Activated T-cell treated with anti-CD3 and anti-CD28 coated beads, Interleukin-2, amount 50 U/mL, for 48 hours (primary cell): ENCODE measurements at regions not wholly inside any gene's neighbourhood (a gene's known extent, or its start where the extent isn't known, plus 50 kb on each side); places are given as distances from the start of the nearest gene placed in this dataset.
"Not testable (repeated sequence)": the region's sequence is repeated elsewhere in the genome, so short reads cannot be mapped to it uniquely, and the experiment has no call there.

Source experiments
- DNase-seq, 2 experiments: peaks; one replicate each; pipeline ENCODE4 v3.0.0-alpha.2; 2020

DNA sequence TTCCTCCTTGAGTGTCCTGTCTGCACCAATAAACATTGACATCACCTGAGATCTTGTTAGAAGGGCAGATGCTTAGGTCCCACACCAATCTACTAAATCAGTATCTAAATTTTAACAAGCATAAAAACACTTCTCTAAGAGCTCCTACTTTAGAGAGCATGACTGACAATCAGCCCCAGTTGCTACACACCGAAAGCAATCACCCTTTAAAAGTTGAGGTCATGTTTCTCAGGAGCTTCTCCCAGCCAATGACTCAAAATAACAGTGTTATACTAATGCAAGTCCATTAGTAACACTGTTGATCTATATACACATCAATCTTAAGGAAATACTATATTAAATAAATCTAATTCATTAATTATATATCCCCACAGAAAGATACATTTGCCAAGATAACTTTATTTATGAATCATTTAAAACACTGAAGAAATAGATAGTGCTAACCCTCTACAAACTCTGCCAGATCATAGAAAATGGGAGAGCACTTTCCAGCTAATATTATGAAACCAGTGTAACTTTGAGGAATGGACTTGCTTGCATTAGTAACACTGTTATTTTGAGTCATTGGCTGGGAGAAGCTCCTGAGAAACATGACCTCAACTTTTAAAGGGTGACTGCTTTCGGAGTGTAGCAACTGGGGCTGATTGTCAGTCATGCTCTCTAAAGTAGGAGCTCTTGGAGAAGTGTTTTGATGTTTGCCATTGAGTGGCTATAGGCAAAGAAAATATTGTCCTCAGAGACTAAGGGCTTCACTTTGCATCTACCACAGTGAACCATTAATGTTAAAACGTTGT lies 109.8 kb upstream of the HDX start:
- no peak for DNase-seq

DNA sequence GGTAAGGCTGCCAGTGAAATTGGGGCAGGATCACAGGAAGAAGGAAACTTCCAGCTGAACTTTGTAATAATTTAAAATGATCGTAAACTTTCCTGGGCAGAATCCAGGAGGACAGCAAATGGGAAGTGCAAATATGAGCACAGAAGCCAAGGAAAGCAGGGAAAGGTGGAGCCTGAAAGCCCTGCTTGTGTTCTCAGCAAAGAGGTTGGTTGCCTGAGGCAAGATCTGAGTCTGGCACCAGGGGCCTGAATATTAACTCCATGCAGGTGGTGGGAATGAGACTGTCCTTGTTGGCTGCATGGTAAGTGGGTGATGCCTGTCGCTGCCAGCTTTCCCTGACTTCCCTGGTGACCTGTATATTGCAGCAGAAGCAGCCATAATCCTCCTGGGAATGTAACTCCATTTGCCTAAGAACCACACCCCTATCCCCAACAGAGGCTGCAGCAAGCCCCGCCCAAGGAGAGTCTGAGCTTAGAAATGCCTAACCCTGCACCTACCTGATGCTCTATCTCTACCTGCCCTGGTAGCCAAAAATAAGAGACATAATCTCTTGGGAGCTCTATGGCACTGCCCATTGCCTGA lies 132.0 kb upstream of the HDX start:
- no peak for DNase-seq

DNA sequence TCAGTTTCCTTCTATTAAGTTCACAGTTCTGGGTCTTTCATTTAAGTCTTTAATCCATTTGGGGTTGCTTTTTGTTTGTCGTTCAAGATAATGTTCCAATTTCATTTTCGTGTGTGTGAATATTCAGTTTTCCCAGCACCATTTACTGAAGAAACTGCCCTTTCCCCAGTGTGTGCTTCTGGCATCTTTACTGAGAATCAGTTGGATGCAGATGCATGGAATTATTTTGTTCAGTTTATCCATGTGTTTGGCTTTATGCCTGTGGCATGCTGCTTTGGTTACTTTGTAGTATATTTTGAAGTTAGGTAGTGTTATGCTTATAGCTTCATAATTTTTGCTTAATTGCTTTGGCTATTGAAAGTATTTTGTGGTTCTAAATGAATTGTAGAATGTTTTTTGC lies 163.8 kb upstream of the HDX start:
- DNase-seq, result no peak

DNA sequence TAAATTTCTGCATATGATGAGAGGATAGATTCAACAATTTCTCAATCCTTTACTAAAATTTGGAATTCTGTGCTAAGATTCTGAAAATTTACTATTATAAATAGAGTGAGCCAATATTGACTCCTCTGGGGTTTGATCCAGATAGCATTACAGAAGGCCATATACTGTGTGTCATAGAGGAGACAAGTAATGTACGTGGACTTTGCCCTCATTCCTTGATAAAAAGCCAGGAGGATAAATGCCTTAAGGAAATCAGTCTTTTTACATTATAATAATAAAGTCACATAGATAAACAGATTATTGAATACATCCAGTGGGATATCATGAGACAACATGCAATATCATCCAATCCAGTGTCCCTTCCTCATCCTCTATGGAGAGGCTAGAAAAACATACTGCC lies 188.0 kb upstream of the HDX start:
- no peak for DNase-seq

DNA sequence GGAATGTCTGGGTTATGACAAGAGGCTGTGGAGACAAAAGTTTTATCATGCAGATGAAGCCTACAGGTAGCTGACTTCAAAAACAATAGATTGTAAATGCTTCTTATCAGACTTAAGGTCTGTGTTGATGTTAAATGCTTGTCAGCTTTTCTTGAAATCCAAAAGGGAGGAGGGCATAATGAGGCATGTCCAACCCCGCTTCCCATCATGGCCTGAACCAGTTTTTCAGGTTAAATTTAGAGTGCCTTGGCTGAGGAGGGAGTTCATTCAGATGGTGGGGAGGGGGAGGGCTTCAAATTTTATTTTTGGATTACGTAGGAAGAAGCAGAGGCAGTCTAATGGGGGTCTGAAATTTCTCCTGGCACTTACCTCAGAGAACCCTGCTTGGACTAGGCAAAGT lies 207.7 kb upstream of the HDX start:
- no peak for DNase-seq

DNA sequence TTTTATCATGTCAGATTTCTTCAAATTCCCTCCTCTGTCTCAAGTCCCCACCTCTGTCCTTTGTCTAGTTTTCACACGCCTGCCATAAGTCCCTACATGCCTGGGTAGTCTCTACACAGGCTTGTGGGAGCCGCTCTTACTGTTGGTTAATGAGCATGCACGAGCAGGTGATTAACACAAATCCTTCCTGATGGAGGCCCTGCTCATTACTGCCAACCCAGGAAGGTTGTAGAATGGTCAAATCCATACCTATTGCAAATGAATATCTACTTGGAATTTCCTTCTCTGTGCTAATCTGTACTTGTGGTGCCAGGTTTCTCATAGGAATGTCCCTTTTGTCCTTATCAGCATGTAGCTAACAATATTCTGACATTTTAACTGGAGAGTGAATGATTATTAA lies 208.4 kb upstream of the HDX start:
- DNase-seq, result no peak

DNA sequence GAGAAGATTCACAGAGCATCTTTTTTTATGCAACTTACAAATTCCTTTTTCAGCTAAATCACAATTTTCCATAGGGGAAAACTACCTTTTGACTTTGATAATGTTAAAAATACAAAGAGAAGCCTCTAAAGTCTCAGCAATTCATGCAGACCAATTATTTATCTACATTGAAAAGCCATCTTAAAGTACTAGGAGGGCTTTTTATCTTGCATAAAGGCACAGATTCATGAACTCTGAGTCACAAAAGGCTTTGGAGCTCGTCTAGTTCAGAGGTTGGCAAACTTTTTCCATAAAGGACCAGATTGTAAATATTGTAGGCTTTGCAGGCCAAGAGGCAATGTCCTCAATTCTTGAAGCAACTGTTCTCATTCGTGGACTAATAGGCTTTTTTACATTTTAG lies 210.4 kb upstream of the HDX start:
- DNase-seq, result no peak

DNA sequence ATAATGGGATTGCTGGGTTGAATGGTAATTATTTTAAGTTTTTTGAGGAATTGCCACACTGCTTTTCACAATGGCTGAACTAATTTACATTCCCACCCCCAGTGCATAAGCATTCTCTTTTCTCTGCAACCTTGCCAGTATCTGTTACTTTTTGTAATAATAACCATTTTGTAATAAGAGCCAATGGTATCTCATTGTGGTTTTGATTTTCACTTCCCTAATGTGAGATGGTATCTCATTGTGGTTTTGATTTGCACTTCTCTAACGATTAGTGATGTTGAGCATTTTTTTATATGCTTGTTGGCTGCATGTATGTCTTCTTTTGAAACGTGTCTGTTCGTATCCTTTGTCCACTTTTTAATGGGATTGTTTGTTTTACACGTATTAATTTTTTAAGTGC lies 213.1 kb upstream of the HDX start:
- DNase-seq, result no peak

DNA sequence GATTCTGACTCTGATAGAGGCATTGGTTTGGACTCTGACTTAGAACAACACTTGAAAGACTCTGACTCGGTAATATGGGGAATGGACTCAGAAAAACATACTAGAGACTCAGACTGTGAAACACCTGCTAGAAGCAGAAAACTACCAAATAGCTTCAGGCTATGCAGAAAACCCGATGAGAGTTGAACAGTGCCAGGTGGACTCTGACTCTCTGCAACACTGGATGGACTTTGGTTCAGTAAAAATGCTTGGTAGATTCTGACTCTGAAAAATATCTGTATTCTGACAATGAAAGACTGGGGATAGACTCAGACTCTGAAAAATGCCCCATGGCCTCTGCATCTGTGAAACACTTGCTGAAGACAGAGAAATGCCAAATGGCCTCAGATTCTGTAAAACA lies 215.1 kb upstream of the HDX start:
- no peak for DNase-seq

DNA sequence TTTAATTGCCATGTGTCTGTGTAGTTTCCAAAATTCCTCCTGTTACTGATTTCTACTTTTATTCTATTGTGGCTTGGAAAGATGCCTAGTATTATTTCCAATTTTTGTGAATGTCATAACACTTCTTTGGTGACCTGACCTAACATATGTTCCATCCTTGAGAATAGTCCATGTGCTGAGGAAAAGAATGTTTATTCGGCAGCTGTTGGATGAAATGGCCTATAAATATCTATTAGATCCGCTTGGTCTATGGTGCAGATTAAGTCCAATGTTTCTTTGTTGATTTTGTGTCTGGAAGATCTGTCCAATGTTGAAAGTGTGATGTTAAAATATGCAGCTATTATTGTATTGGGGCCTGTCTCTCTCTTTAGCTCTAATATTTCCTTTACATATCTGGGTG lies 219.2 kb upstream of the HDX start:
- no peak for DNase-seq

DNA sequence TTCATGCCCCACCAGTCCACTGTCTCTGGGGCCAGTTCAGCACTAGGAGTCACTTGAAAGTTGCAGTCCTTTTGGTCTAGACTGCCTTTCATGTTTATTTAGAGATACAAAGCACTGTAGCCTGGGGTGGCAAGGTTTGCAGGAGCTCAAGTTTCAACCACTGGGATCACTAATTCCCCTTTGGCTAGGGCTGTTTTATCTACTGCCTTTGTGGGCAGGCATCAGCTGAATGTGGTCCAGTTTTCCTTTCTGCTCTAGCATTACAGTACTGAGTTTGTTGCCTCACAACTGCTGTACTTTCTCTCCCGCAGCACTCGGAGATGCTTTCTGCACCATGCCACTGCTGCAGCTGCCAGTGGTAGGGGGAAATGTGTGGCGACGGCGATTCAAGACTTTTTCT lies 222.3 kb upstream of the HDX start:
- DNase-seq, result no peak

DNA sequence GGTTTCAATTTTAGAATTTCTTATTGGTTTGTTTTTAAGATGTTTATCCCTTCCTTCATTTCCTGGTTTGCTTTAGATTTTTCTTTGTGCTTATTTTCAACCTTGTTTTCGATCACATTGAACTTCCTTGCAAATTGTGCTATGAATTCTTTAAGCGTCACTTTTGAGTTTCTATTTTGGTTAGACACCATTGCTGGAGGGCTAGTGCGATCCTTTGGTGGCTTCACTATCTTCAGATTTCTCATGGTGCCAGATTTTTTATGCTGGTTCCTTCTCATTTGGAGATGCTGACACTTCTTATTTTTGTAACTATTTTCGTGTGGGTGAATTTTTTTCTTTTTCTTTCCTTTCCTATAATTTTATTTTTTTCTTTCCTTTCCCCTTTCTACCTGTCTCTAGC lies 227.2 kb upstream of the HDX start:
- DNase-seq, result no peak

DNA sequence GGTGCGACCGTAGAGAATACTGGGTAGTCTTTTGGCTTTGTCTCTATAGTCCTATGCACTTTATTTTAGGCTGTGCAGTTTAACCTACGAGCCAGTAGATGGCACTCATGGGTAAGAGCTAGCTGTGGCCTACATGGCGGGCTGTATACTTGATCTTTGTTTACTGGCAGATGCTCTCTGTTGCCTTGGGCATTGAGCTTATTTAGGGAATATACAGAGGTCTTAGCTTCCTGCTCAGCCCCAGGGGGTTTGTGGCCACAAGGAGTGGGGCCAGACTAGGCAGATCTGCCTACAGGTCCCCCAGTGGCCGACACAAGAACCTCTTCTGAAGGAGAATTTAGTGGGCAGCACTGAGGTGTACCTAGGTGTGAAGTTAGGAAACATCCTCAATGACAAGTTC lies 227.6 kb upstream of the HDX start:
- DNase-seq, result peak; percentile 25 to 35

DNA sequence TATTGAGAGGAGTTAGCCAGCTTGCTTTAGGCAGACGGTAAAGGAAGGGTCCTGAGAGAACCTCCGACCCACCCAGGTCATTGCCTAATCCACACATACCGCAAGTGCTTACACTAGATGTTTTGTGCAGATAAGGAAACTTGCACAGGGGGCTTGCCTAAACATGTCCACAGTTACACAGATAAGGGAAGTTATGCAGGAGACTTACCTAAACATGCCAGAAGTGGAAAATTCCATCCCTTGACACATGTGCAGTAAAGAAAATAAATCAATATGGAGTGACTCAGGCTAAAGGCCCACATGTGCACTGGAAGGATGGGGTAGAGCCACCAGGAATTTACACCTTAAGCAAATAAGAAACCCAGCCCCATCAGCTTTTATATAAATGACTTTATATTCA lies 232.8 kb upstream of the HDX start:
- DNase-seq, result no peak

DNA sequence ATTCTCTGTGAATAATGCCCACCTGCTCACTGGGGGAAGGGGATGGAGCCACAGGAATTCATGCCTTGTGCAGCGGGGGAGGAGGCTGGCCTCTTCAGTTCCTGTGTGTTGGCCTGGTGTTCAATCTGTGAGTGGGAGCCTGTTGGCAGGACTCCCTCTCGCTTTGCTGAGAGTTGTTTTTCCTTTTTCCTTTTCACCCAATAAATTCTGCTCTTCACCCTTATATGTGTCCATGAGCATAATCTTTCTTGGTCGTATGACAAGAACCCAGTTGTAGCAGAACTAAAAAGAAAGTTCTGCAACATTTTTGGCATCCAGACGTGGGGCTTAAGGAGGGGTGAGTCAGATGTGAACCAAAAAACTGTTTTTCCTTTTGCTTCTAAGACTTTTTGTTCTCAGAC lies 235.2 kb upstream of the HDX start:
- DNase-seq, result no peak

DNA sequence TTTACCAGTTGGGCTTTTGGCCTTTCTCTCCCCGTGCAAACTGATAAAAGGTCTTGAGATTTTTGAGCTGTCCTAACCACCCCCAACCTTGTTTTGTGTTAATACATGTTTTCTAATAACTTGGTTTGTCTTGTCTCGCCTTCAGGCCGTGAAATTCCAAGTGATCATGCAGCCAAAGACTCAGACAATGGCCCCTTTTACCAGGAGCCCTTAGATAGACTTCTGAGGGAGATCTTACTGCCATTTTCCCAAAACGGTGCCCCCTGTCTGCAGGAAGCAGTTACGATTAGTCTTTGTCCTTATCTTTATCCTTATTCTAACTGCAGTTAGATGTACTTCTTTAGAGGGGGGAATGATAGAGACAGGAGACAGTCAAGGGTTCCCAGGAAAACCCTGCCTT lies 245.3 kb upstream of the HDX start:
- no peak for DNase-seq

DNA sequence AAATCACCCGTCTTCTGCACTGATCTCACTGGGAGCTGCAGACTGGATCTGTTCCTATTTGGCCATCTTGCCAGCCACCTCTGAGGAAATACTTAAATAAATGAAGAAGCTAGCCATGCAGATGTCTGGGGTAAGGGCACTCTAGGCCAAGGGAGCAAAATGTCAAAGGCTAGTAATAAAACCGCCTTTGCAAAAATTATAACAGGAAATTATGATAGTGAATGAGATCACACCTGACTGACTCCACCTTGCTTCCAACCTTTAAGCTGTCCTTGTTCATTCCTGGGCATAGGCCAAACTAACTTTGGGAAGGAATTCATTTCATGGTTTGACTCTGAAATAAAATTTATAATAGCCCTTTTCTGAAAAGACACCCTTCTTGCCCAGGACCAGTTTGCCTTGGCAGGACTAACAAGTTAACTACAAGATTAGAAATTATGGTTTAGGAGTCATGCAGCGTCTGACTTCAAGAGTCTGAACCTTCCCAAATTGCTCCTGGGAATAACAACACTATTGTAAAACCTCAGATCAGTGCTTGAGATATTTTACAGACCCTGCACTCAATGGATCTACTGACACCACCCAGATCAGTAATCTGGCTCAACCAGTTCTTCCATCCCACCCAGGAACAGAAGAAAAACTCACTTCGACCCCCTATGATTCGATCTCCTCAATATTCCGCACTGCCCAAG lies 246.9 kb upstream of the HDX start:
- DNase-seq, result no peak

DNA sequence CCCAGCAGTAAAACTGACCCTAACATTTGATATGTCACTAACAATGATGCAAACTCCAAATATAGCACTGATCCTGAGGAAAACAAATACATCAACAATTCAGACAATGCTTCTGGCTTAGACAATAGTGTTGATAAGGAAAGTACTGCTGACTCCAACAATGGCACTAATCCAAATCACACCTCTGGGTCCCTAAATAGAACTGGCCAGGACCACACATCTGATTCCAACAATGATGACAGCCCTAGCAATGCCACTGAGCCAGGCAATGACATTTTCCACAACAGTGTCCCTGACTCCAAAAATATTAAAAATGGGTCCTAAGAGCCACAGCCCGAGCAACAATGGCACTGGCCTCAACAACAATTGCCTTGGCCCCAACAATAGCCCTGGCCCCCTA lies 243.1 kb upstream of the APOOL start:
- no peak for DNase-seq

DNA sequence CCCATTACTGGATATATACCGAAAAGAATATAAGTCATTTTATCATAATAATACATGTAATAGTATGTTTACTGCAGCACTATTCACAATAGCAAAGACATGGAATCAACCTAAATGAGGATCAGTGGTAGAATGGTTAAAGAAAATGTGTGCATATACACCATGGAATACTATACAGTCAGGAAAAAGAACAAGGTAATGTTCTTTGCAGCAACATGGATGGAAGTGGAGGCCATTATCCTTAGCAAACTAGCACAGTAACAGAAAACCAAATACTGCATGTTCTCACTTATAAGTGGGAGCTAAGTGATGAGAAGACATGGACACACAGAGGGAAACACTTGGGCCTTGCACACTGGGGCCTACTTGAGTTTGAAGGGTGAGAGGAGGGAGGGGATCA lies 207.4 kb upstream of the APOOL start:
- DNase-seq, result no peak

DNA sequence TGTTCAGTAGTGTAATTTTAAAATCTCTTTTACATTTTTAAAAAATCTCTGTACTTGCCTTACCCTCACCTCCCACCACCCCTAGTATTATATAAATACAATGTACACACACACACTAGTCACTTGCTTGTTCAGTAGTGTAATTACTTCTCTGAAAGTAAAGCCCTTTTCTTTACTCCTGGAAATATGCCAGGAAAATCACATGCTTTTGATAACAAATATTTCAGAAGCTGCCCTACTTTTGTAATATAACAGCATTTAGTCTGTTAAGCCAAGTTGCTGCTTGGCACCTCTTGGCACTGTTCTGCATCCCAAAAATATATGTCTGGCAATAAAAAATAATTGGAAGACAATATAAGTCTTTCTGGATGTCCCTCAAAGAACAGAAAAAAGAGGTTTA lies 172.8 kb upstream of the APOOL start:
- no peak for DNase-seq

DNA sequence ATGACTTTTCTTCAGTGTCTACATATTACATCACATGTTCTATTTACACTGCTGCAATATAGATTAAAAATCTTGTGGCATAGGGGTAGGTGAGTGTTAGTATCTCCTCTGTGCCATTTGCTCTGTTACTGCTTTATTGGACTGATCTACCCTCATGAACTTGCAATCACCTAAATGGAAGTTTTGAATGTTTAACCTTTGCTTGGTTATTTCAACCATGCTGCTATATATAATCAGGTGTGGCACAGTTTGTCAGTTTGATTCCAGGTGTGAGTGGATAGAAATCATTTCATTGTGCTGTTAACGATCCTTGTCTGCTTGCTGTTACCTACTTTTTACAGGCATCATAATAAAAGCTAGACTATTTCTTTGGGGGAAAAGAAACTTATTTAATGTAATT lies 157.1 kb upstream of the APOOL start:
- not testable (repeated sequence) for DNase-seq

DNA sequence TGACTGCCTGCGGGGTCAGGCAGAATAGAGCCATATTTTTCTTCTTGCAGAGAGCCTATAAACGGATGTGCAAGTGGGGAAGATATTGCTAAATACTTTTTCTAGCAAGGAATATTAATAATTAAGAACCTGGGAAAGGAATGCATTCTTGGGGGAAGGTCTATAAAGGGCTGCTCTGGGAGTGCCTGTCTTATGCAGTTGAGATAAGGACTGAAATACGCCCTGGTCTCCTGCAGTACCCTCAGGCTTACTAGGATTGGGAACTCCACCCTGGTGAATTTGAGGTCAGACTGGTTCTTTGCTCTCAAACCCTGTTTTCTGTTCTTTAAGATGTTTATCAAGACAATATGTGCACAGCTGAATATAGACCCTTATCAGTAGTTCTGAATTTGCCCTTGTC lies 152.5 kb upstream of the APOOL start:
- DNase-seq, result not testable (repeated sequence)

DNA sequence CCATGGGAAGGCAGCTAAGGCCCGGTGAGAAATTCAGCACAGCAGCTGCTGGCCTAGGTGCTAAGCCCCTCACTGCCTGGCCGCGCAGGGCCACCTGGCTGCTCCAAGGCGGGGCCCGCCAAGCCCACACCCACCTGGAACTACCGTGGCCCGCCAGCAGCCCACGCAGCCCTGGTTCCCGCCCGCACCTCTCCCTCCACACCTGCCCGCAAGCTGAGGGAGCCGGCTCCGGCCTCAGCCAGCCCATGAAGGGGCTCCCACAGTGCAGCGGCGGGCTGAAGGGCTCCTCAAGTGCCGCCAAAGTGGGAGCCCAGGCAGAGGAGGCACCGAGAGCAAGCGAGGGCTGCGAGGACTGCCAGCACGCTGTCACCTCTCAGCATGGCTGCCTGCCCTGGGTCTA lies 146.9 kb upstream of the APOOL start:
- DNase-seq, result not testable (repeated sequence)

DNA sequence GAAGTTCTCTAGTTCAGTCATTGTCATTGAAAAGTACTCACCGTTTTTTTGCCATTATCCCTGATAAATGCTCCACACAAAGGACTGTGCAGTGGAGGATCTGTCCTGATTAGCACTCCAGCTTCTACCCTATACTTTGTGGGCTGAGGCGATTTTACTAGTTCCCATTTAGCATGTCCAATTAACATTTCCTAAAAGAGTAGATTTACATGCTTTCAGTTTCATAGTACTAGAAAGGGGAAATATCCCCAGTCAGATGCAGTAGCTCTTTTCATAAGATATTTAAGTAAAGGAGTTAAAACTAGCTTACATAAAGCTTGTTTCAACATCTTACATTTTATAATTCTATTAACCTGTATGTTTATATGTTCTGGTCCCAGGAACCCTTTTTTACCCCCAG lies 144.9 kb upstream of the APOOL start:
- DNase-seq, result not testable (repeated sequence)

DNA sequence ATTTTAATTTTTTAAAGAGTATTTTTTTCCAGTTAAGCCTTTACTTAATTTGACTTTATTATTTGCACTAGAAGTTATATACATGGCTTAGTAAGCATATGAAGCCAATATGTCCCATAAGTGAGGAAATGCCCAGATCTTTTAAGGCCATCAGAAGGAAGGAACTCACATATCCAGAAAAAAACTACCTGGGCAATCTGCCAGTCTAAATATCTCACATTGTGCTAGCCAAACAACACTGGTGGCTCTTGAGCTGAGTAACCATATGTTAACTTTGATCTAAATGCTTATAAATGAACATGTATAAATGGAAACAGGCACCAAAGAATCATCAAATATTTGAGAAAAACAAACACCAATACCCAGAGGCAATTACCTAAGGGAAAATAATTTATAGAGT lies 138.6 kb upstream of the APOOL start:
- no peak for DNase-seq
